GM18499 (cell line): ENCODE measurements at regions not wholly inside any gene's neighbourhood (a gene's known extent, or its start where the extent isn't known, plus 50 kb on each side); places are given as distances from the start of the nearest gene placed in this dataset.

Source experiments
- ATAC-seq: cut with Tn5 transposase; IDR thresholded peaks from one replicate; pipeline ENCODE4 v1.9.1; 2021; ENCODE audit warnings: moderate number of reproducible peaks; ENCODE audit not compliant: insufficient read depth, unreplicated experiment

DNA sequence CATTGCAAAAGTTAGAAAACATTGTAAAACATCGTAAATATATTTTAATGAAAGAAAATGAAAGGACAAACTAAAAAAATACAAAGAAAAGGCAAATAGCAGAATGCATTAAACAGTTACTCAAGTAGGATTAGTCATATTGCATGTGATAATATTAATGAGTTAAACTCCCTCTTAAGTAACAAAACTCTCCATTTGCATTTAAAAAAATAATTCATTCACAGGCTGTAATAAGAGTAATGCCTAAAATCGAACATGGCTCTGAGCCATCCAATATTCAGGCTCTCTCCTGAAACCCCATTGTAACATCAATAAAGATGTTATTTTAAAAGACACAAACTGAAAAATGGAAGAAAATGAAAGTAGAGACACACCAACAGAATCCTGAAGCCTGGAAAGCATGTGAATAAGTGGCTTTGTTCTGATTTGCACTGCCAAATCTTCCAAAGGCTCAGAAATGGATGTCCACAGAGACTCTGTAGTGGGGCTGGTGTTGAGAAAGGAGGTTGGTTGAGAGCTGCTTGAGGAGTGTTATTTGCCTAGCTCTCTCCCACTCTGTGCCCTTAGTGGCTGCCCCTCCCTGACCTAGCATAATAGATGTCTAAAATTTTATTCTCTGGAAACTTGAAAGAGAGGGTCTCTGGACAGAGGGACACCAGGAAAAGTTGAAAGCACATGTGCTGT lies 268.3 kb upstream of the MEOX2 start:
- no peak for ATAC-seq

DNA sequence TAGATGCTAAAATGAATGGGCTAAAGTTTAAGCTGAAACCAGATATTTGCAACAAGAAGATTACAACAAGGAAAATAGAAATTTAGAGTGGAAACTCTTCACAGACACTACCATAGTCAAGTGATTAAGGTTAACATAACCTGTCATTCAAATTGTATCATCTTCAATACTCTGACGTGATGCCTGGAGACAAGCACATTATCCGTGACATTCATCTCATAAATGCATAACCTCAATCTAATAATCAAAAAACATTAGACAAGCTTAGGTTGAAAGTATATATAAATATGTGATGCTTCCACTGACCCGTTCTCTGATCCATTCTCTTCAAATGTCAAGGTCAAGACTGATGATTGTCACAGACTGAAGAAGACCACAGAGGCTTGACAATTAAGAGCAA lies 263.8 kb upstream of the MEOX2 start:
- no peak for ATAC-seq

DNA sequence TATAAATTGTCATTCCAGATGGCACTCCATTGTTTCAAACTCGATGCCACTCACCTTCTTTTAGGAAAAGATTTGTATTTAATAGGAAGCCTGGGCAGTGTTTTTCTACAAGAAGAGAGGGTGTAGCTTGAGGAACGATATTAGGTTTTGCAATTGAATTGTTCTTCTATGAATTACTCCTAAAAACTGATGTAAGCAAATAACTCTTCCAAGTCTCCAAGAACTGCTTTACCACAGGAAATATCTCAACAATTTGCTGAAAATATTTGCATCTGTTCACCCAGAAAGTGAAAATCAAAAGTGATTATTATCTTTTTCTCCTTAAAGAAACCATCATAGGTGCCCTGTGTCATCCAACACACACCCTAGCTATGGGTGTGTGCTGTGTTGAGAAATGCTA lies 261.3 kb upstream of the MEOX2 start:
- no peak for ATAC-seq

DNA sequence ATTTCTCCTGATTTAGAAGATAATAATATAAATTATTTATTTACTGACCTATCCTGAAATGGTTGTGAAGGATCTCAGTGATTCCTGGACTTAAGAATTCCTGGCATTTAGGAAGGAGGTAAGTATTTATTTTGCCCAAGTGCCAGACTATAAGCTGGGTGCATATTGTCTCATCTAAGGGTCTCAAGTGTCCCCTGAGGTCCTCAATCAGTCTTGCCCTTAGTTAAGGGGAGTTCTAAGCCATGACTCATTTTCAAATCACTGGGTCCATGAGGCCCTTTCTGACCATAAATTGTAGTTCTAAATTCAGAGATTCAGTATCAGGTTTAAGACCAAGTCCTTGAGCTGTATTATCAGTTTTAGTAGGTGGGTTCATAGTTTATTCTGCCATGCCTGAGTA lies 251.6 kb upstream of the MEOX2 start:
- ATAC-seq, result no peak

DNA sequence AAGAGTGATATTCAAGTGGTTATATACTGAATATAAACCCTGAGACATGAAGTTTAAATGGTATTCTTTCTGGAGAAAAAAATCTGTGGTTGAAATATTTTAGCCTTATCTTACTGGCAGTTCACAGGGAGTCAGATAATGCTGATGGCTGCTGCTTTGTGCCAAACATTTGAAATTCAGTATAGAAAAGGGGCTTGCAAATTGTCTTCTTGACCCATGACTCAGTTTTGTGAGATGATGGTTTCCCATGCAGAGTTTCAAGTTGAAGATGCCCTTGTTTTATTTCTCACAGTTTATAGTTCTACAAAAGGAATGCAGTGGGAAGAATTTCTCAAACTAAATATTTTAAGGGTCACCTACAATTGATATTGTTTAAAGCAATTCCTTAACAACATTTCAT lies 251.1 kb upstream of the MEOX2 start:
- ATAC-seq, result no peak

DNA sequence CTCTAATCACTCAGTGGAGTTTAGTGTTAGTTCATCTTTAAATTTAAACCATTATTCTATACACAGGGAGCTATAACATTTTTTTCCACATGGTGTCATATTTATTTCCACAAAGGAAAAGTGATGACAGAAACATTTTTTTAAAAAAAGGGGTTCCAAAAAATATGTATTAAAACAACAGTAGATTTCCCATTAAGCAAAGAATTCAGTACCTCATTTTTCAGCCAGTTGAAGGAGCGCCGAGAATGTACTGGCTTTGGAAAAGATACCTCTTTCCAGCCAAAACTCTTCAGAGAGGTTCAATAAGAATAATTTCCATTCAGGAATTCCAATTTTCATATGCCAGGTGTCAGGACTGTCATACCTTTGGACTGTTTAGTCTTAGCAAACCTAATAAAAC lies 250.5 kb upstream of the MEOX2 start:
- no peak for ATAC-seq

DNA sequence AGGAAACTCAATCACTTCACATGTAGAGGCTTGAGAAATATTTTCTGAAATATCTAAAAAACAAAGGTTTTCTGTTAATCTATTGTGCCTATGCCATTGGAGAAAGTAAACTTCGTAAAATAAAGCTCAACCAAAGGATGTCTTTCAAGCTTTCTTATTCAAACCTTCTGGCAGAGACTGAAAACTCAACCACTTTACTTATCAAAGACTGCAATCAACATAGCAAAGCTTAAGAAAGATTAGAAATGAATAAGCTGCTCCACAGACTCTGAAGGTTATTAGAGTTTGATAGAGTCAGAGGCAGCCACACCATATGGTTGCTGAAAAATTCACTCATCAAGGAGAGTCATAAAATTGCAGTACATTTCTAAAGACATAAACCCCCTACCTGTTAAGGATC lies 245.8 kb upstream of the MEOX2 start:
- ATAC-seq, result no peak

DNA sequence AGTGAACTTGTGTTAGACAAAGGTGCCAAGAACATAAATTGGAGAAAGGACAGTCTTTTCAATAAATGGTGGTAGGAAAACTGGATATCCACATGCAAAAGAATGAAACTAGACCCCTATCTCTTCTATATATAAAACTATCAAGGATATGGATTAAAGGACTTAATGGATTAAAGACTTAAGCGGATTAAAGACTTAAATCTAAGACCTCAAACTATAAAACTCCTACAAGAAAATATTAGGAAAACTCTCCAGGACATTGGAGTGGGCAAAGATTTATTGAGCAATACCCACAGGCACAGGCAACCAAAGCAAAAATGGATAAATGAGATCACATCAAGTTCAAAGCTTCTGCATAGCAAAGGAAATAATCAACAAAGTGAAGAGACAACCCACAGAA lies 242.9 kb upstream of the MEOX2 start:
- no peak for ATAC-seq

DNA sequence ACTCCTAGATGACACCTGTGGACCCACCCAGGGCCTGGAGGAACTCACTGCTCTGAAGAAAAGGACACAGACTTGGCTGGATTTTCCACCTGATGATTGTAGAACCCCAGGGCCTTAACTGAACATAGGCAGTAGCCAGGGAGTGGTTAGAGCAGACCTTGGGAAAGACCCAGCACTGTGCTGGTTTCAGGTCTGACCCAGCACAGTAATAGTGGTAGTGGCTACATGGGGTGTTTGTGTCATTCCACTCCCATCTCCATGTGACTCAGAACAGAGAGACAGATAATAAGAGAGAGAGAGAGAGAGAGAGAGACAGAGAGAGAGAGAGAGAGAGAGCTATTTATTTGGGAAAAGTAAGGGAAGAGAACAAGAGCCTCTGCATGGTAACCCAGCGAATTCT lies 239.1 kb upstream of the MEOX2 start:
- no peak for ATAC-seq

DNA sequence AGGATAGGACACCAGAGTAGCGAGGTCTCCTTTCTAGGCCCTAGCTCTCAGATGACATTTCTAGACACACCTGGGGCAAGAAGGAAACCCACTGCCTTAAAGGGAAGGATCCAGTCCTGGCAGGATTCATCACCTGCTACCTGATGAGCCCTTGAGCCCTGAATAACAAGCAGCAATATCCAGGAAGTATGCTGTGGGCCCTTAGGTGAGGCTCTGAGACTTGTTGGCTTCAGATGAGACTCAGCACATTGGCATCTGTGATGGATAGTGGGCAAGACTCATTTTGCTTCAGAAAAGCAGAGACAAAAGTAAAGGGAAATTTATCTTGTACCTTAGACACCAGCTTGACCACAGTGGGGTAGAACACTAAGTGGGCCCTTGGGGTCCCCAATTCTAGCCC lies 238.4 kb upstream of the MEOX2 start:
- no peak for ATAC-seq

DNA sequence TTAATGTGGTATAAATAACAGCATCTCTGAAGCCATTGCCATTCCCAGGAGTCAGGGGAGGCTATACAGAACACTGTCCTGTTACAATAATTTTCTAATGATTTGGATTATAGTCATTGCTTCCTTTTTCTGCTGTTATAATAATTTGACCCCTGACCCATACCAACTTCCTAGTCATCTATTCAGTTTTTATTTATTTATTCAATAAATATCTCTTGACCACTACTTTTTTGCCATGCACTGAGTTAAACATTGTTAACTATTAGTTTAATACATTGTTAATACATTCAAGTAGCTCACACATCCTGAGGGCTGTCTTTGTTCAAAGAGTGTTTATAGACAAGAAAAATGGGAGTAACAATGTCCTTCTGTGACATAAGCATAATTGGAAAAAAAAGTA lies 235.5 kb upstream of the MEOX2 start:
- ATAC-seq, result no peak

DNA sequence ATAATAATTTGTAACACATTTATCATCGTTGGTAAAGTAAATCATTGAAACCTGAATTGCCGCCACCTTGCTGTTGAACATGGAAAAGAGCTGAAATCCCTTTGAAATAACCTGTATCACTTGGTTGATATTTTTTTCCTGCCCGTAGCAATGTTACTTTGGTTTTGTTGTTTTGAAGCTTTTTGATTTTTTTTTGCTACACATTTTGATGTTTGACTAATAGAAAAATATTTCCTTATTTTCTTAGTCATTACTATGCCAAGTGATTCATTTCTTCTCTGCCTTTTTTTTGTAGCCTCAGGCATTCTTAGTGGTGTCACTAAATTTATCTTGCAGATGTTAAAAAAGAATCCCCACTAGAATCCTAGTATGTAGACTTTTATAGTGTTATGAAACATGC lies 235.1 kb upstream of the MEOX2 start:
- ATAC-seq, result no peak

DNA sequence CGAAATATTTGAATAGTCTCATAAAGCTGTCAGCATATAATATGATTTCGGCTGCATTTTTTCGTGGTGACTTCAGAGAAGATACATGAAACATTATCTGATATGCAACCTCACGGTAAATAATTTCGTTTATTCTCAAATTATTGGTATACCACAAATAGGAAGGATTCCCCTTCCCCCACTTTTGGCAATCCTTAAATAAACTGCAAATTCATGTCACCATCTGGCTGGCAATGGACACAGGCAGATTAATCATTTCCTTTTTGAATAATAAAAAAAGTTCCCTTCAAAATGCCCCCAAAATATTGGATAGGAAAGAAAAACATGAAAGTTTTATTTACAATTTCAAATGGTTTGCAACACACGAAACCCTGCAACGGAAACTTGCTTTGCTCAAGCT lies 234.5 kb upstream of the MEOX2 start:
- no peak for ATAC-seq

DNA sequence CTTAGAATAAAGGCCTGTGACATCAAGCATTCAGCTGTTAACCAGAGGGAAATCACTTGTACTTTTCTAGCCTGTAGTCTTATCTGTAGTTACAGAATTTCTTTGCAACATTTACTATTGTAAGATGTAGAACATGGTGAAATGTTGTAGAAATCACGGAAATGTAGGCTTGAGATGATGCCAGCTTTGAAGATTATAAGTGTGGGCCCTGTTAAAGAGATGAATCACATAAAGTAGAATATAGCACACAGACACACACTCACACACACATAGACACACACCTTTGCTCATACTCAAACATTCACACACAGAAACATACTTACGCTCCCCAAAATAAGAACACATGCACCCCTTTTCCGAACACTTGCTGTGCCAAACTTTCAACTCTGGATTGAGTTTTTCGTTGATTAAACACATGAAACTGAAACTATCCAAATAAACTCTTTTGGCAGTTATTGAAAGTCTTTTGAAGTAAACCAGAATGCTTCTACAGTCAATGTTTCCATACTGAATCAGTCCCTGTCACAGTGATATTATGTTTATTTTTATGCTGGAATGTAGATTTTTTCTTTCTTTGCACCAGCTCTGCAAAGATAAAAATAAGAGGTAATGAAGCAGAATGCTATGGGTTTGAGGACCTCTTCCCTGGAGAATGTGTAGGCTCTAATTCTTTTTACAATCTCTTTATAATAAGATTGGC lies 230.3 kb upstream of the MEOX2 start:
- no peak for ATAC-seq

DNA sequence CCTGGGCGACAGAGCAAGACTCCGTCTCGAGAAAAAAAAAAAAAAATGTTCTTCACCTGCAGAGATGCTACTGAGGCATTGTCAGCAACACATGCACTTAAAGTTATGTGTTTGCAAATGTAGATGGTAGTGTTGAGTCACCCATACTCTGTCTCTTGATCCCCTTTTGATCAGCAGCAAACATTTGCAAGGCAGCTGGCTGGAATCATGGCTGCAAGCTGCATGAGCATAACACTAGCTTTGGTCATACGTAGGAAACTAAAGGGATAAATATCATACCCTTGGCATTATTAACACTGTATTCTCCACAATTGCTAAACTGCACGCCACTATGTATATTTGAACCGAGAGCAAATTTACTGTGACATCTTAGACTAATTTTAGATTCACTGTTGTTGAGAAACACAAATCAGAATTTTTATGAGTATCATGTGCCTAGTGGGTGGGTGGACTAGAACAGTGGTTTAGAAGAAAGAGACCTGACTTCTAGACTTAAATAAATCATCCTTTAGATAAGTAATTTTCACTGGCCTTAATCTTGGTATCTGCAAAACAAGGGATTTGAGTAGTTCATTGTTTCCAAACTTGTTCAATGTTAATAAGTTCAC lies 229.3 kb upstream of the MEOX2 start:
- no peak for ATAC-seq

DNA sequence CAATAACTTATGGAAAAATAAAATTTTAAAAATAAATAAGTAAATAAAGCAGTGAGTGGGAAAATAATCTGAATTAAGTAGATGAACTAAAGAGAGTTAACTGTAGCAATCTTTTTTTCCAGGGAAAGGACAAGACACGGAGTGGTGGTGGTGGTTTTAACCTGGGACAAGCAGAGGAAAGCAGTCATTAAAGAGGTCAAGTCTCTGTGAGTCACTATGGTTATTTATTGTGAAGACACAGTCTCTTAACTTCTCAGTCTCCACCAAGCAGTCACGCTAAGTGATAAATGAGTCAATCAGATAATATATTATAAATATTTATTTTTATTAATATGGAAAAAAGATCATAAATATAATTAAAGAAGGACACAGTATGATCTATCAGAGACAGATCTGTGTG lies 228.1 kb upstream of the MEOX2 start:
- no peak for ATAC-seq

DNA sequence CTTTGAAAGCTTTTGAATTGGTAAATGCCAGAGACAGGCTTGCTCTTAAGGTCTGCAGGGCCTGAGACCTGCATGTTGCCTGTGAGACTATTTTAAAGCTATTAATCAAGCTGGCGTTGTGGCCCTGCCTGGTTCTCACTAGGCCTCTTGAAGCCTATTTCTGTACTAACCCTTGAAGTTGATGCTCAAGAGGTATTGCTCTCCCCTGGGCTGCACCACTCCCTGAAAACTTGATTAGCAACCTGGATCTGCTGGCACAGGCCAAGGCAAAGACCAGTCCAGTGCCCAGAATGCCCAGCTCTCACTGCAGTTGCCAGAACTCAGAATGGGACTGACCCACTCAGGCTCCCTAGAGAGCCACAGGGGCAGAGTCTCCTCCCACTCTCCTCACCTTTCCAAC lies 220.0 kb upstream of the MEOX2 start:
- no peak for ATAC-seq

DNA sequence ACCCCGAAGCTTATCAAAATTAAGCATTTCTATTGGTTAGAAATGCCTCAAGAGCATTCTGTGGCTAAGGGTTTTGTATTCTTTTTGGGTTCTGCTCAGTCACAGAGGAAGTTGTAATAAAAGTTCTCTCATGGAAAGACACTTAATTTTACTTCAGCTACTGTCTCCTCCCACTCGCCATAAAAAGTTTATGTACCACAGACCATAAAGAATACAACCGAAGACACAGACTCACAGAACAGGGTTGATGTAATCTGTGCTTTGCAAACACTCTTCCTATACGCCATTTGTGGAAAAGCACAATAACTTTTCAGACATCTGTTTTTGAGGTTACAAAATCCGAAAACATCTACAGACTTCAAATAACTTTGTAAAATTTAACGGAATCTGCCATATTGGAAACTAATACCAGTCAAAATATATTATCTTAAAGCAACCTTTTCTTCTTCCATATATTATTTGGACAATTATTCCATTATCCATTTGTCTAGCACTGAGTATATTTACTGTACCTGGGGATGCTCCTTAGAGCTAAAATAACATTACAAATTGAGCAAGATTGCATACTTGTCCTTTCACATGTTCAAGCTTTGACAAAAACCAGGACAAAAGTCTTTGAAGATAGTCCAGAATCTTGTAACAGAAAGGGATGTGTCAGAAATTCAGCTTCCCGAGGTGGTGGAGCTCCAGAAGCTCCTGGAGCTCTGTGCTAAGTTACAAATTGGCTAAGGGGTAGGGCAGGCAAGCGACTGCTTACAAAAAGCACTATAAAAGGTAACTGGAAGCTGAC lies 219.0 kb upstream of the MEOX2 start:
- ATAC-seq, result no peak

DNA sequence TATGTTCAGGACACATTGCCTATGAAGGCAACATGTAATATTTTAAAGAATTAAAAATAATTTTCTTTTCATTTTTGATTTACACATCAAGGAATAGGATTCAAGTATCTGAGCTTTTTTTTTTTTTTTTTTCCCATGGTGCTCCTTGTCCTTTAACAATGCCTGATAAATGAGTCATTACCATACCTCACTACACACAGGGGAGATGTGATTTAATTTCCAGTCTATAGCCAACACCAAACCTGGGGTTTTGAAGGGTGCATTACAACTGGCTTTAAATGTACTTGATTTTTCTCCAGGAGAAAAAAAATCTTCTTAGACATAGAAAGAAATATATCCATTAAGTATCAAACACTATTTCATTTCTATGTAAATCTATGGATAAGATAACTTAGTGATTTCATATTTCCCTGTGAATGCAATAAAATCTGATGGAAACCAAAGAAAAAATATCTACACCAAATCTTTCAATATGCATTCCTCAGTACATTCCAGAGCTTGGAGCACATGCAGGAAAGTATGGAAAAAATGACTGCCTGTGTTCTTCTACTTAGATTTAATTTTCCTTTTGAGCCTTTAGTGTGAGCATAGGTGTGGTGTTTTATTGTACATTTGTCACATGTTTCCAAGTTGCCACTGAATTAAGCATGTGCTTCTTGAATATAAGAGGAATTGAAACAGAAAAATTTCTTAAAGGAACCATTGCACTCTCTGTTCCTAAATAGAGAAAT lies 204.8 kb upstream of the MEOX2 start:
- ATAC-seq, result no peak

DNA sequence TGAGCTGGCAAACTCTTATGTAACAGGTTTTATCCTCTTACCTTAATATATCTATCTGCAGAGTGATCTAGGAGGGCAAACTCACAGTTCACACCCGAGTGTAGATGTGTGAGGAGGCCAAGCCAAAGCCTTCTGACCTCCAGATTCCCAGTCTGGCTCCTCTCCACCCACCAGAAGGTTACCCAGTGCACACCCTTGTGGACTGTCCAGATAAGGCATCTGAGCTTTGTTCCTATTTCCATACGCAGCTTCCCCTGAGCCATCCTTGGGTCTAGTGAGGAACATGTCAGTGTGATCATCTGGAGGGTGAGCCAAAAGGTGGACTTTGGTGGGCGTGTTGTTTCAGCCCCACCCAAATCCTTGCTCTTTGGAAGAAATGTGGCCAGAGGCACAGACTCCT lies 203.0 kb upstream of the MEOX2 start:
- ATAC-seq, result no peak

DNA sequence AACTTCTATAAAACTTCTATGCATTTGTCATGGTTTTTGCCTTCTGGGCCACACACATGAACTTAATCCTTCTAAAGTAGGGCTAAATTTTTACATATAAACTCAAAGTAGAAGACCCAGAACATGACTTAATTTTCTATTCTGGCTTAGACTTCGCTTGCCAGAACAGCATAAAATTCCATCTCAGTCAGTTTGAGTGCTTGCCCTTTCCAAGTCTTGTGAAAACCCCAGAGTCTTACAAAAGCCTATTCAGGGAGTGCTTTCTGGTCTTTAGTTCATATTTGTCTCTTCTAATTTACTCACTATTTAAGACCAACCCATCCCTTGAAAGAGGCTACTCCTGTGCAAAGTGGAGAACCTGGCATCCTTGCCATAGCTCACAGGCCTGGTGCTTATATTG lies 201.6 kb upstream of the MEOX2 start:
- ATAC-seq, result no peak
